Stimulated activated naive CD4-positive, alpha-beta T cell (primary cell): ENCODE measurements at regions not wholly inside any gene's neighbourhood (a gene's known extent, or its start where the extent isn't known, plus 50 kb on each side); places are given as distances from the start of the nearest gene placed in this dataset.

Experiments
- DNase-seq, 6 experiments: peaks; one replicate each; lab custom pipeline; 2025; lab: John Stamatoyannopoulos, UW

DNA sequence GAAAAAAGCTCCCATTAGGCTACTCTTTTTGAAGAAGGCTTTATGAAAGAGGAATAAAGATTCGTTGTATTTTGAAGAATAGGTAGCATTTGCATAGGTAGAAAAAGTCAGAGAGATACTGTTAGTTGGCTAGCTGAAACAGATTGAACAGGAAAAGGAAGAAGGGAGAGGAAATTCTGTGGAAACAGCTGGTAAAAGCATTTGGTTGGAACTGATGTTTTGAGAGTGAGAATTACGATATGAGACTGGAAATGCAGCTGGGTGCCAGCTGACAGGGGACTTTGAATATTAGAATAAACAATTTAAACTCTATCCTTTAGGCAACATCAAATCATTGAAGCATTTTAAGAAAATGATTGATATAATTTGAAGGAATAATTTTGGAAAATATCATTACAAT, 96.7 kb upstream of the CNTNAP5 start:
- DNase-seq, result no peak

DNA sequence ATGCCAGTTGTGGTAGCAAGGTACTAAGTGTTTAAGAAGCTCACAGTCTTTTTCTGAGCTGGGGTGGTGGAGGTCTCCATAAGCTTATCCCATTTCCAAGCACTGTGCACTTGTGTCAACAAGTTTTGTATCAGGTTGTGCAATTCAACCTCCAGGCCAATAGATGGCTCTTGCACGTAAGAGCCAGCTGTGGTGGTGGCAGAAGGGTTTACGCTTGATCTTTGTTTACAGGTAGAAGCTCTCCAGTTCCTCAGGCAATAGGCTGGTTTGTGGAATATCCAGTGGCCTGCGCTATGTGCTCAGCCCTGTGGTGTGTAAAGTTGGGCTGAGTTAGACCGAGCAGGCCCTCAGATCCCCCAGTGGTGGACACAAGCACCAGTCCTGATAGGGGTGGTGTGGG, 89.7 kb upstream of the CNTNAP5 start:
- DNase-seq, result no peak

DNA sequence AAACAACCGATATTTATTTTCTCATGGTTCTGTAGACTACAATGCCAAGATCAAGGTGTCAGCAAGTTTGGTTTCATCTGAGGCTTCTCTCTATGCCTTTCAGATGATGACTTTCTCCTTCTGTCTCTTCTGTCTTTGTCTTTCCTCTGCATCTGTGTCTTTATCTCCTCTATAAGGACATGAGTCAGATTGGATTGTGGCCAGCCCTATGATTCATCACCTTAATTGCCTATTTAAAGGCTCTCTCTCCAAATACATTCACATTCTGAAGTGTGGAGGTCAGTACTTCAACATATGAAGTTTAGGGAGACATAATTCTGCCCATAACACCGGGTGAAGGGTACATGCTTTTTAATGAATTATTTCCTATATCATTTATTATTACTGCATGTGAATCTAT, 71.2 kb upstream of the CNTNAP5 start:
- no peak for DNase-seq

DNA sequence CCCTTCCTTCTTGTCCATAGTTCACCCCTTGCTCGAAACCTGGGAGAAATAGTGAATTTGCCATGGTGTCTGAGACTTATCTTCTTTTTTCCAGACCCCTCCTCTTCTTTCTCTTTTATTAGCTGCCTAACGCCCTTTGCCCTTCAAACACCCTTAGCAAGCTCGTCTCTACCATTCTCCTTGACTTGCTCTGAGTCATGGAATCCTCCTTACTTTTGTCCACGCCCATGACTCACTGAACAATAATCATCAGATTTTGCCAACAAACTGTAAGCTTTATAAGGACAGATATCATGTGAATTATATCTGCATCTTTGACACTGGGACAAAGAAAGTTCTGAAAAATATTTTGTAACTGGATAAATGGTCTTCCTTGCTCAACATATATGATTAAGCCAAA, 67.1 kb upstream of the CNTNAP5 start:
- no peak for DNase-seq

DNA sequence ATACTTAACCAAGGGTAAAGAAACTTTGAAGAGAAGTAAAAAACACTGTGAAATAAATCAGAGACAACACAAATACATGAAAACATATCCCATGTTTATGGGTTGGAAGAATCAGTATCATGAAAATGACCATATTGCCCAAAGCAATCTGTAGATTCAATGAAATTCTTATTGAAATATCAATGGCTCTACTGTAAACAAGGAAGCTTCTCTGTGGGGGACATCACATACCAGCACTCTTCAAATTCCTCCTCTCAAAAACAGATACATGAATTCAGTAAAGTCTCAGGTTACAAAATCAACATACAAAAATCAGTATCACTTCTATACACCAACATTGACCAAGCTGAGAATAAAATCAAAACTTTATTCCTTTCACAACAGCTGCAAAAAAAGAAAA, 63.5 kb upstream of the CNTNAP5 start:
- DNase-seq, result no peak

DNA sequence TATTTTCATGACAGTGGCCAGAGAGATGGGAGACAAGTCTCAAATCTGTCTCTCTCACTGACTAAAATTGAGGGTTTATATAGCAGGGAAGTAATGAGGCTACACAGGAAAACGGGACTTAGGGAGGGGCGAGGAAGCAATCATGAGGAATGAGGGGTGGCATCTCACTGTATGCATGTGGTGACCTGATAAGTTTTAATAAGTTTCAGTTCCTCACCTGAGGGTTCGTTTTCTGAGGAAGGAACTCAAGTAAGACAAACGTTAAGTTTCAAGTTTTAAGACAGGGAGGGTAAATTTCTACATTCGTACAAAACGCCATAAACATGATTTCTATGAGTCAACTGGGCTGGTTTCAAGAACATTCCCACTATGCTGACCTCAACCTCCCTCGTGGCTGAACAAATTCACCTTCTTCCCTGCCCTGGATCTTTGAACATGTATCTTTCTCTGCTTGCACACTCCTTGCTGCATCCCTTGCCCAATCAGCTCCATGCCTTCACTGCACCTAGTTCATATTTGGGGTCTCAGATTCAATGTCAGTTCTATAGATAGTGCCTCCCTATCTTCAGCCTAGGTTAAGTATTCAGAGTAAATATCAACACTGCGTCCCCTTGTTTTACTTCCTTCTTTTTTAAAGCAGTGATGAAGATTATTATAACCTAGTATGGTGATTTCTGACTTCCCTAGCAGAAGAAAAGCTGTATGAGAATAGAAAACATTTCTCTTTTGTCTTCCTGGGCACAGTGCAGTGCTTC, 53.3 kb upstream of the CNTNAP5 start:
- no peak for DNase-seq
